H1 (cell line): ENCODE measurements at regions not wholly inside any gene's neighbourhood (a gene's known extent, or its start where the extent isn't known, plus 50 kb on each side); places are given as distances from the start of the nearest gene placed in this dataset.

ENCODE experiments used
- CTCF ChIA-PET: fragments of 300-600 bp; sonication (Branson Sonifier 250); formaldehyde crosslinking; loops from one replicate; lab custom pipeline; 2021; ENCODE audit not compliant: partially characterized antibody; lab: Charles Lee
- POLR2A ChIA-PET: fragments of 300-600 bp; sonication (Branson Sonifier 250); formaldehyde crosslinking; loops from one replicate; lab custom pipeline; 2021; ENCODE audit warnings: inconsistent platforms; ENCODE audit not compliant: partially characterized antibody; lab: Charles Lee
- DNase-seq, 2 experiments: peaks; one replicate each; pipeline versions ENCODE4 v3.0.0 to v3.0.0-alpha.2; 2010 to 2022; ENCODE audit warnings: low spot score in 2 of 2, low read depth in 1 of 2, mixed read lengths in 1 of 2
- FAIRE-seq: peaks from 2 replicates; lab custom pipeline; 2011; peaks lifted over from hg19 to GRCh38; lab: Jason Lieb, UNC
- H2AFZ ChIP-seq: 2 replicates; pipeline ENCODE4 v1.8.1; 2012; ENCODE audit warnings: low read length, inconsistent platforms
- H2AK5ac ChIP-seq: 2 replicates; pipeline ENCODE4 v1.6.1; 2013; ENCODE audit warnings: low read depth, low read length
- H2BK120ac ChIP-seq: replicated peaks from 2 replicates; pipeline ENCODE3; 2013; ENCODE audit warnings: low read depth, low read length, inconsistent platforms
- H2BK12ac ChIP-seq: 2 replicates; pipeline ENCODE4 v1.6.1; 2013; ENCODE audit warnings: low read depth, low read length
- H2BK15ac ChIP-seq: 2 replicates; pipeline ENCODE4 v1.6.1; 2013; ENCODE audit warnings: low read length
- H2BK20ac ChIP-seq: 2 replicates; pipeline ENCODE4 v1.6.1; 2013; ENCODE audit warnings: low read length
- H2BK5ac ChIP-seq: 2 replicates; pipeline ENCODE4 v1.6.1; 2013; ENCODE audit warnings: low read depth, low read length
- H3K14ac ChIP-seq: 2 replicates; pipeline ENCODE4 v1.6.1; 2013; ENCODE audit warnings: inconsistent platforms; ENCODE audit not compliant: insufficient read length
- H3K18ac ChIP-seq: 2 replicates; pipeline ENCODE4 v1.6.1; 2013; ENCODE audit warnings: low read length; ENCODE audit errors: extremely low read depth
- H3K23ac ChIP-seq: 2 replicates; pipeline ENCODE4 v1.6.1; 2013; ENCODE audit warnings: inconsistent platforms; ENCODE audit not compliant: insufficient read length
- H3K23me2 ChIP-seq: 2 replicates; pipeline ENCODE4 v1.6.1; 2013; ENCODE audit warnings: low read depth, low read length
- H3K27ac ChIP-seq: 2 replicates; pipeline ENCODE4 v1.6.1; 2011; ENCODE audit warnings: low read depth, low read length, inconsistent platforms
- H3K27me3 ChIP-seq, 4 experiments: replicated peaks in 1 of 4; 1 replicate in 1 of 4; 2 replicates in 3 of 4; pipeline versions ENCODE4 v1.6.1 to v1.8.1; 2011 to 2013; ENCODE audit warnings: low read length in 3 of 4, mild to moderate bottlenecking in 3 of 4, inconsistent platforms in 2 of 4, mixed read lengths in 2 of 4, moderate library complexity in 1 of 4; ENCODE audit not compliant: control insufficient read depth in 3 of 4, insufficient read depth in 3 of 4; ENCODE audit errors: extremely low read depth in 1 of 4
- H3K36me3 ChIP-seq, 4 experiments: 2 replicates each; pipeline versions ENCODE4 v1.6.1 to v1.8.1; 2011 to 2013; ENCODE audit warnings: mild to moderate bottlenecking in 4 of 4, low read length in 3 of 4, moderate library complexity in 2 of 4, control low read depth in 1 of 4, inconsistent platforms in 1 of 4; ENCODE audit not compliant: insufficient read depth in 4 of 4, control insufficient read depth in 2 of 4
- H3K4ac ChIP-seq: replicated peaks from 2 replicates; pipeline ENCODE3; 2013; ENCODE audit warnings: low read length, low read depth, mixed read lengths, inconsistent platforms; ENCODE audit not compliant: insufficient read length
- H3K4me1 ChIP-seq, 4 experiments: replicated peaks in 1 of 4; 1 replicate in 1 of 4; 2 replicates in 3 of 4; pipeline versions ENCODE4 v1.6.1 to v1.8.1; 2011 to 2013; ENCODE audit warnings: low read length in 3 of 4, inconsistent platforms in 2 of 4, mixed read lengths in 1 of 4; ENCODE audit not compliant: insufficient read depth in 4 of 4, control insufficient read depth in 3 of 4
- H3K4me2 ChIP-seq, 2 experiments: 2 replicates each; pipeline versions ENCODE4 v1.6.1 to v1.8.1; 2011 to 2013; ENCODE audit warnings: low read depth in 2 of 2, low read length in 2 of 2, control low read depth in 1 of 2, inconsistent platforms in 1 of 2, mild to moderate bottlenecking in 1 of 2; ENCODE audit not compliant: insufficient read depth in 1 of 2
- H3K4me3 ChIP-seq, 4 experiments: fragments of 200-600, 300-600 bp in 1 of 4; sonication (generic), shearing (Covaris generic), sonication (Bioruptor Twin) in 1 of 4; 2 replicates each; pipeline versions ENCODE4 v1.5.1 to v1.8.1; 2011 to 2016; ENCODE audit warnings: low read length in 4 of 4, low read depth in 3 of 4, control low read depth in 2 of 4, inconsistent platforms in 2 of 4, mild to moderate bottlenecking in 2 of 4, mixed read lengths in 1 of 4, moderate library complexity in 1 of 4; ENCODE audit not compliant: insufficient read depth in 2 of 4; ENCODE audit errors: extremely low read depth in 1 of 4
- H3K56ac ChIP-seq: replicated peaks from 2 replicates; pipeline ENCODE3; 2013; ENCODE audit warnings: low read depth, mild to moderate bottlenecking, mixed read lengths, low read length, inconsistent platforms; ENCODE audit not compliant: insufficient read length
- H3K79me1 ChIP-seq: 2 replicates; pipeline ENCODE4 v1.6.1; 2013; ENCODE audit warnings: low read depth, low read length, control low read depth
- H3K79me2 ChIP-seq, 2 experiments: 2 replicates each; pipeline versions ENCODE4 v1.6.1 to v1.8.1; 2012 to 2013; ENCODE audit warnings: low read length in 2 of 2, mild to moderate bottlenecking in 2 of 2, inconsistent platforms in 1 of 2; ENCODE audit not compliant: insufficient read depth in 2 of 2, control insufficient read depth in 1 of 2
- H3K9ac ChIP-seq, 4 experiments: replicated peaks in 1 of 4; 1 replicate in 1 of 4; 2 replicates in 3 of 4; pipeline versions ENCODE4 v1.6.1 to v1.8.1; 2011 to 2013; ENCODE audit warnings: low read depth in 3 of 4, low read length in 3 of 4, control low read depth in 2 of 4, mild to moderate bottlenecking in 2 of 4, moderate library complexity in 2 of 4, inconsistent platforms in 1 of 4; ENCODE audit errors: extremely low read depth in 1 of 4
- H3K9me3 ChIP-seq, 2 experiments: 2 replicates each; pipeline versions ENCODE4 v1.6.1 to v1.8.1; 2012 to 2013; ENCODE audit warnings: mild to moderate bottlenecking in 2 of 2, moderate library complexity in 2 of 2, control low read depth in 1 of 2, inconsistent platforms in 1 of 2, low read depth in 1 of 2, low read length in 1 of 2, mixed read lengths in 1 of 2; ENCODE audit not compliant: insufficient read depth in 2 of 2
- H4K20me1 ChIP-seq, 2 experiments: replicated peaks in 1 of 2; 2 replicates each; pipeline versions ENCODE3 to v1.8.1; 2011 to 2013; ENCODE audit warnings: inconsistent platforms in 2 of 2, low read length in 2 of 2, mild to moderate bottlenecking in 1 of 2; ENCODE audit not compliant: insufficient read depth in 2 of 2, control insufficient read depth in 1 of 2
- H4K5ac ChIP-seq: 2 replicates; pipeline ENCODE4 v1.6.1; 2013; ENCODE audit warnings: low read length, low read depth, mixed read lengths, inconsistent platforms; ENCODE audit not compliant: insufficient read length
- H4K8ac ChIP-seq: 2 replicates; pipeline ENCODE4 v1.8.0; 2013; ENCODE audit warnings: mild to moderate bottlenecking, moderate library complexity, low read length, inconsistent platforms; ENCODE audit not compliant: insufficient read depth; ENCODE audit errors: extremely low read depth
- H4K91ac ChIP-seq: replicated peaks from 2 replicates; pipeline ENCODE3; 2013; ENCODE audit warnings: low read length, mixed read lengths, inconsistent platforms; ENCODE audit not compliant: insufficient read length
- ASH2L ChIP-seq: fragments of 200-600, 300-600 bp; sonication (generic); IDR thresholded peaks from one replicate; pipeline ENCODE4 v1.7.1; 2017; ENCODE audit warnings: low read length
- BCL11A ChIP-seq, 2 experiments: IDR thresholded peaks; one replicate each; pipeline ENCODE4 v1.6.1; 2011; ENCODE audit warnings: low read depth in 2 of 2, low read length in 2 of 2, mild to moderate bottlenecking in 2 of 2
- BRCA1 ChIP-seq: IDR thresholded peaks from 2 replicates; pipeline ENCODE4 v1.6.1; 2012; ENCODE audit warnings: low read depth, low read length, improper control_type of control experiment
- CHD1 ChIP-seq: IDR thresholded peaks from 2 replicates; pipeline ENCODE4 v1.6.1; 2012; ENCODE audit warnings: low read depth, low read length, improper control_type of control experiment
- EGR1 ChIP-seq: IDR thresholded peaks from 2 replicates; pipeline ENCODE4 v1.6.1; 2011; ENCODE audit warnings: low read depth, low read length, borderline replicate concordance
- HDAC2 ChIP-seq, 2 experiments: fragments of 300-600 bp in 1 of 2; sonication (generic) in 1 of 2; IDR thresholded peaks; 2 replicates each; pipeline ENCODE4 v1.6.1; 2011 to 2012; ENCODE audit warnings: low read depth in 2 of 2, low read length in 2 of 2, mild to moderate bottlenecking in 2 of 2, moderate library complexity in 2 of 2, borderline replicate concordance in 1 of 2, inconsistent platforms in 1 of 2
- MAFK ChIP-seq: IDR thresholded peaks from 2 replicates; pipeline ENCODE4 v1.6.1; 2012; ENCODE audit warnings: low read depth, mild to moderate bottlenecking, improper control_type of control experiment, low read length
- NRF1 ChIP-seq: IDR thresholded peaks from 2 replicates; pipeline ENCODE4 v1.6.1; 2011; ENCODE audit warnings: mild to moderate bottlenecking, low read depth, low read length, improper control_type of control experiment
- PHF8 ChIP-seq: fragments of 200-600 bp; sonication (generic); conservative IDR thresholded peaks from 2 replicates; pipeline ENCODE4 v1.7.1; 2012; ENCODE audit warnings: low read depth, mild to moderate bottlenecking, inconsistent platforms, low read length, moderate library complexity
- RXRA ChIP-seq: IDR thresholded peaks from 2 replicates; pipeline ENCODE4 v1.6.1; 2011; ENCODE audit warnings: low read depth, mild to moderate bottlenecking, low read length, moderate library complexity; ENCODE audit not compliant: insufficient read depth
- SIX5 ChIP-seq: IDR thresholded peaks from 2 replicates; pipeline ENCODE4 v1.6.1; 2011; ENCODE audit warnings: mild to moderate bottlenecking, low read depth, low read length
- SRF ChIP-seq: IDR thresholded peaks from 2 replicates; pipeline ENCODE4 v1.6.1; 2011; ENCODE audit warnings: mild to moderate bottlenecking, low read depth, low read length, moderate library complexity
- TAF1 ChIP-seq: IDR thresholded peaks from 2 replicates; pipeline ENCODE4 v1.6.1; 2011; ENCODE audit warnings: mild to moderate bottlenecking, low read depth, low read length
- WGBS, 2 experiments: shearing (Covaris generic) in 1 of 2; methylation state at CpG; one replicate each; pipeline versions ENCODE4 v1.1.6 to v1.1.7; 2013 to 2015; ENCODE audit warnings: low lambda C conversion rate in 2 of 2, mixed read lengths in 2 of 2, inconsistent platforms in 1 of 2, low coverage in 1 of 2, missing lambda C conversion rate in 1 of 2; ENCODE audit not compliant: insufficient replicate concordance in 2 of 2, insufficient coverage in 1 of 2, insufficient read length in 1 of 2; ENCODE audit errors: extremely low coverage in 1 of 2, missing lambda C conversion rate in 1 of 2; 5-methylcytosine and 5-hydroxymethylcytosine counted together

- Histone ChIP-seq H2BK120ac (no peak overlapping the region), H3K36me3 (no peaks in the 10 kb centered on the region), H3K27me3 (0 out of 7 replicates have a peak, but pooled peaks cover 0 to 3% (median 0%) of the 10 kb centered on the region in 4 experiments), H3K4me1 (no peaks in the 10 kb centered on the region), H3K79me1 (no peaks in the 10 kb centered on the region), H2BK20ac (no peak overlapping the region), H2BK5ac (no peak overlapping the region), H2BK12ac (no peak overlapping the region), H3K4me2 (no peak overlapping the region), H3K23ac (no peak overlapping the region), H4K8ac (no peak overlapping the region), H3K79me2 (no peaks in the 10 kb centered on the region), H3K4ac (no peak overlapping the region), H3K9me3 (no peaks in the 10 kb centered on the region), H3K9ac (no peak overlapping the region), H3K23me2 (no peaks in the 10 kb centered on the region), H3K27ac (no peak overlapping the region), H3K56ac (no peak overlapping the region), H3K18ac (no peak overlapping the region), H4K91ac (no peak overlapping the region), H2AFZ (no peak overlapping the region), H4K5ac (no peak overlapping the region), H2BK15ac (no peak overlapping the region), H3K14ac (no peak overlapping the region), H3K4me3 (no peak overlapping the region), H4K20me1 (no peaks in the 10 kb centered on the region), H2AK5ac (no peak overlapping the region)
- no peak for FAIRE-seq
- CTCF ChIA-PET, result interaction anchor here (1.1 to 1.3 kb wide), 2 partner anchors 9 to 104 kb away, joined by 3 to 4 read pairs; no protein-coding TSS in a partner anchor
- 81% methylated on average over 1 of the region's 1 CpG; no CpG with 5 or more reads in 1 of the 2 experiments for WGBS, 2 experiments
- no peak for DNase-seq
- TF ChIP-seq NRF1 (no peak), BRCA1 (no peak), SIX5 (no peak), ASH2L (no peak), TAF1 (no peak), BCL11A (IDR thresholded peaks at IDR 0.05; ENCODE audit: low read depth in 2 of 2, low read length in 2 of 2) (no peak), SRF (no peak), MAFK (no peak), CHD1 (no peak), PHF8 (no peak), EGR1 (no peak), HDAC2 (IDR thresholded peaks at IDR 0.05; ENCODE audit: borderline replicate concordance in 1 of 2, low read depth in 2 of 2, low read length in 2 of 2) (no peak), RXRA (no peak)
- POLR2A ChIA-PET, result no interaction called here
These were observed 350.9 kb downstream of the LTN1 start for GRCh38 chr21:28641731-28642130.
